Activated T-cell treated with anti-CD3 and anti-CD28 coated beads for 48 hours (primary cell): ENCODE measurements at regions not wholly inside any gene's neighbourhood (a gene's known extent, or its start where the extent isn't known, plus 50 kb on each side); places are given as distances from the start of the nearest gene placed in this dataset.

Experiments
- DNase-seq: peaks from one replicate; pipeline ENCODE4 v3.0.0-alpha.2; 2020; ENCODE audit warnings: low read depth

DNA sequence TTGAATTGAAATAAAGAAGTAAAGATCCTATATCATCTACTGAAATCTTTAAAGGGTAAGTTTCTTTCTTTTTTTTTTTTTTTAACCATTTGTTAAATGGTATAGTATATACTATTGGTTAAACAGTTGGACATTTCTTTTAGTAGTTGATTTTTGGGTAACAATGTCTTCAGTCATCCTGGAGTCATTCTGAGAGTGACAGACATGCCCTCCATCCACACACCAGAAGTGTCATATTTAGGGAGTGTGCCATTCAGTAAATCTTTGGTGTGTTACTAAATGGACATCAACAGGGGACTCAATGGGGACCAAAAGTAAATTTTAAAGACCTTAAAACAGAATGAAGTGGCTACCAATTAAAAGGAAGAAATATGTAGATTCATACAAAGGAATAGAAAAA, 50.8 kb upstream of the SLC39A10 start:
- no peak for DNase-seq

DNA sequence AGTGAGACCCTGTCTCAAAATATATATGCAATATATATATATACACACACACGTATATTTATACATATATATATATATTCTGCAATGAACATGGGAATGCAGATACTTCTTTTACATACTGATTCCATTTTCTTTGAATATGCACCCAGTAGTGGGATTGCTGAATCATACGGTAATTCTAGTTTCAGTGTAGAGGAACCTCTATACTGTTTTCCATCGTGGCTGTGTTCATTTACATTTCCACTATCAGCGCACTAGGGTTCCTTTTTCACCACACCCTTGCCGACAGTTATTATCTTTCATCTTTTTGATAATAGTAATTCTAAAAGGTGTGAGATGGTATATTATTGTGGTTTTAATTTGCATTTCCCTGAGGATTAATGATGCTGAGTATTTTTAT, 52.3 kb upstream of the SLC39A10 start:
- DNase-seq, result no peak

DNA sequence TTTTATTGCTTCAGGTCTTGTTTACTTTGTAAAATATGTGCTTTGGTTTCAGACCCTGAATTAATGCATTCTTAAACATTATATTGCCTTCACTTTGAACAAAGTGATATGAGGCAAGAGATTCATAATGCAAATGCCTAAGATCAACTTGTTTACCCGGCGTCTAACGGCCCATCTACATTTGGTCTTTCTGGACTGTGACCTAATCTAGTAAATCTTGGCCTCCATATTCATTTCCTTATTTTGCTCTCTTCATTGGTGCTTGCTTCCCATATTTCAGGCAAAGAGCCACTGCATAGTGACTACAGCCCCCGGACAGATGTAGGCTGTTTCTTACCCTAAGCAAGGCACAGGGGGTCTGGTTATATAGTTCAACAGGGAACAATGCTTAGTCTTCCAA, 53.0 kb upstream of the SLC39A10 start:
- no peak for DNase-seq

DNA sequence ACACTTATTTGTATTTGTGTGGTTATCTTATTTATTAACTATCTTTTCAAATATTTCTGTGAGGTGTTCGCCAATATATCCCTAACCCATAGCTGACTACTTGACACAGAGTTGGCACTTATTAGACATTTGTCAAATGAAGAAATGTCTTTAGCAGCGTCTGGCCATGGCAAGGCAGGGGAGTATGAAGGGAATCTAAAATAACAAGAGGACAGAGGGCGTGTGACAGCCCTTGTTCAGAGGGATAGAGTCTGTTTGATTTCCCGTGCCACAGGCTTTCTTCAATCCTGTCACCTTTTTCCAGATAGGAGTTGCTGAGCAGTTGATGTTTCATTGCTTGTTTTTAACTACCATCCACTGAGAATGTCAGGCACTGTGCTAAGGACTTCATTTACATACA, 53.6 kb upstream of the SLC39A10 start:
- DNase-seq, result no peak

DNA sequence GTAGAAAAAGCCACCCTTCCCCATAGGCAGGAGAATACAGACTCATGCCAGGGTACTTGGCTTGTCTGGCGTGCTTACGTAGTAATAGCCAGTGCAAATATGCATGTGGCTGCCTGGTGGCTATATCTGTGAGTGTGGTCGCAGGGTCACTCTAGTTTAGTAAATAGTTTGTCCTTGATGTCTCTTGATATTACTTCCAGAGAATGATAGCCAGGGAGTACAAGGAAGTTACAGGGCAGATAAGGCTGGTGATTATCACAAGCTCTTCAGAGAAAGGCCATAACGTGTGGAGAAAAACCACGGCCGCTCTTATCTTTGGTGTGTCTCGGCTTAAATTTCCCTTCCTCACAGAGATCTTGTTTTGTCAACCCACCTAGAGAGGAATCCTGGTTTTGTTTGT, 54.3 kb upstream of the SLC39A10 start:
- no peak for DNase-seq

DNA sequence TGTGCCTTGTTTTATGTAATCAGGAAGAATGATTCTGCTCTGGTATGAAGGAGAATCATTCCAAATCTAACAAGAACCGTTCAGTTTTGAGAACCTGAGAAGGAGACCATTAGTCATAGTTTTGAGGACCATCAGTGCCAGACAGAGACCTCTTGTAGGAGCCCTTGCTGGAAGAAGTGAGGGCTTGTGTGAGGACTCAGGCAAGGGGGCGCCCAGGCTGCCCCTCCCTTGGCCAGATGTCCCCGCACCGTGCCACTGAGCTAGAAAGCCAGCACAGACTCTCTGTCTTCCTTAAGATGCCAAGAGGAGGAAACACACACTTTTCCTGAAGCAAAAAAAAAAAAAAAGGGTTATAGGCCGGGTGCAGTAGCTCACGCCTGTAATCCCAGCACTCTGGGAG, 55.7 kb upstream of the SLC39A10 start:
- no peak for DNase-seq

DNA sequence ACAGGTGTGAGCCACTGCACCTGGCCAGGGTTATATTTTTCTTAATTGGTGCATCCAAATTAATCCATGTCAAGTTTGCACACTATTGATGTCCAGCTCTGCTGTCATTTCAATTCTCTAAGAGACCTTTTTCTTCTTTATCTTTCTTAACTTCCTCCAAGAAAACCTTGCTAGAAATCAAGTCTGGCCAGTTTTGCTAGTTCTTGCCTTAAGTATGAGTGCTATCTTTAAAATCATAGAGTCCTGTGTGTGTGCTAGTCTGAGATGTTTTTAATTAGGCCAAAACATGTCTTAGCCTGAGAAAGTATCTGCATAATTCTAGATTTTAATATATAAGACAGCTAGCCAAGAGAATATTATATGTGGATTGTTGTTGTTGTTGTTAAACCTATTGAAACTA, 56.2 kb upstream of the SLC39A10 start:
- no peak for DNase-seq

DNA sequence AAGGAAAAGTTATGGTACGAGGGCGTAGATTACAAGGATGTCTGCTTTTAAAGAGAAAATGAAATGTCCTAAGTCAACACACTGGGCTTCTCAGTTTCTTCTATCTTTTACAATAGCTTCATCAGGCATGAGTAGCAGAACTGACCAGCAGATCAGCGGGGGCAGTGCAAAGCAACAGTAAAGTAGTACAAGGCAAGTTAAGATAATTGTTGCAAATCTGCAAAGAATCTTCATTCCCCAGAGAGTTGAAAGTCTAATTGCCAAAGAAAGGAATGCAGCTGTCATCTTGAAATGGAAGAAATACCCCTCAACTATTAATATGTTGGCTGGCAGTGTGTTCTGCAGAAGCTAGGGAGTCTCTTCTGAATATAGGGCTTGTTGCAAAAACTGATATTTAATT, 60.2 kb upstream of the SLC39A10 start:
- no peak for DNase-seq

DNA sequence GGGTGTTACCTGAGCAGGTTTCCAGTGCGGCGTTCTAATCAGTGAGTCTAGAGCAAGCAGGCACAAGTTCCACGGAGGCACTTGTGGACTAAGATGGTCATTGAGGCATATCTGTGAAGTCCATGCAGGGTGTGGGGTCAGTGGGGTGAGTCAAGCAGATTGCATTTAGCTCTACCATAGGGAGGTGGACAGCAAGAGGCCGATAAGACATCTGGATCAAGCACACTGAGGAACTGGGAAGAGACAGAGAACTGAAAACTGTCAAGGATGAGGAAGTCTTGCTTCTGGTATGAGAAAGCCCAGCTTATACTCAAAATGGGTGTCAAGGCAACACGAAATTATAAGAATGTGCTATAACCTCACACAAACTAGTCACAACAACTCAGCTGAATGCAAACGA, 61.2 kb upstream of the SLC39A10 start:
- DNase-seq, result no peak

DNA sequence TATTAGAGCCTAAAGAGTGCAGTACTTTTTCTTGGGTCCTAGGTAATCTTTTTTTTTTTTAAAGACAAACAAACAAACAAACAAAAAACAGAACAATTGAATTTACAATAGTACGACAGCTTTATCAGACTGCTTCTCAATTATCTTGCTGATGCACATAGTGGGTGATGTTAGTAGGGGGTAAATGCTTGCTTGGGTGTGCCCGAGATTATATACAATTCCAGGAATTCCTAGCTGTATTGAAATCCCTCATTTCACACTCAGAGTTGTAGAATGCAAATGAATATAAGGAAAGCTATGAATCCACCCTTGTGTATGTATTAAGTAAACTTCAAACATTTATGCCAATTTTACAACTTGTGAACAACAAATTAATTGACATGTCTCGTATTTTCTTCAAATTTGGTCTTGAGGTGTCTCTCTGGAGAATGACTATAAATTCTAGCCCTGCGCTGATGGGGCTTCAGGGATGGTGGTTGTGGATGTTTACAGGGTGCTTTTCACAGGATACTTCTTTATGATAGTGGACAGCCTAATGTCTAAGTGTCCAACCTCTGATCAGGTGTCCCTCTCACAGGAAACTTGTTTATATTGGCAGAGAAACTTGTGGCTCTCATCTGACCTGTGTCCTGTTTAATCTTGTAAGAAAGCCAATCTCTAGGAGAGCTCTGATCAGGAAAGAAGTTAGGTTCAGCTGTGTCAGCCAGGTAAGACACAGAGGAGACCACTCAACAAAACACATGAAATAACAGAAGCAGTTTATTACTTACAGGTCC, 61.9 kb upstream of the SLC39A10 start:
- DNase-seq, result no peak

DNA sequence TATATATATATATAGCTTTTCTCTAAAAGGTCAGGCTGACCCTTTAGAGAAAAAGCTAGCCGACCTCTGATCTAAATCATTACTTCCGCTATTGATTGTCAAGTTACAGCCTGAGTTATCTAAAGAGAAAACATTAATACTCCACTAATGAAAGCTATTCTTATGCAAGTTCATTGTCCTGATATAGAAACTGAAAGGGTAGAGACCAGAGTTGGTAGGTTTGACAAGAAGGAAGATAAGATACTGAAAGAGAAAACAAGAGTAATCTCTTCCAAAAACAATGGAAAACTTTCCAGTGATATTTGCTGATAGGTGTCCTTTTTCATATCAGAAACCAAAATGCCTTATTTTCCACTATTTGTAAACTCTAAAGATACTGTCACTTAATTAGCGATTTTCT, 62.8 kb upstream of the SLC39A10 start:
- DNase-seq, result no peak

DNA sequence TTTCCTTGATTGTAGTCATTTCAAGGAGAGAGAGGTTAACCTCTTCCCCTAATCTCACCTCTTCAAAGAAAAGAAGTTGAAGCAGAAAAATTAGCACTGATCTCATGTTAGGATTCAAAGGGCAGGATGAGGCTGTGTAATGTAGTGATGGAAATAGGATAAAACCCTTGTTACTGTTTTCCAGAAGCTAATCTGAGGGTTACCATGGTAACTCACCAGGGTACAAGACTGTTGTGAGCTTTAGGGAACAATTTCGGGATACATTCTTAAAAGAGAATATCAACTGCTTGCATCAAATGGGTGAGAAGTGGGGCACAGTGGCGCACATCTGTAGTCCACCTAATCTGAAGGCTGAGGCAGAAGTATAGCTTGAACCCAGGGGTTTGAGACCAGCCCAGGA, 64.9 kb upstream of the SLC39A10 start:
- no peak for DNase-seq

DNA sequence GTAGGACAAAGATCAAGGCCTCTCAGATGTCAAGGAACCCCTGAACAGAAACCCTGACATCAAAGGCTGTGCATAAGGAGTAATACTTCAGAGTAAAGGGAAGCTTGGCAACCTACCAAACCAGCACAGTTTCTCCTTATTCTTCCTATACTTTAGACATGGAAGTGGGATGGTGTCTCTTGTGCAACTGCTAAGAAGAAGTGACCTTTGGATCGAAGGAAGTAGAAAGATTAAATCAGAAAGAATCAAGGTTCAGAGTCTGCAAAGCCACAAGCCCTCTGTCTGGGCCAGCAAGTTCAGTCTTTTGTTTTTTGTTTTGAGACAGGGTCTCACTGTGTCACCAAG, 66.2 kb upstream of the SLC39A10 start:
- no peak for DNase-seq

DNA sequence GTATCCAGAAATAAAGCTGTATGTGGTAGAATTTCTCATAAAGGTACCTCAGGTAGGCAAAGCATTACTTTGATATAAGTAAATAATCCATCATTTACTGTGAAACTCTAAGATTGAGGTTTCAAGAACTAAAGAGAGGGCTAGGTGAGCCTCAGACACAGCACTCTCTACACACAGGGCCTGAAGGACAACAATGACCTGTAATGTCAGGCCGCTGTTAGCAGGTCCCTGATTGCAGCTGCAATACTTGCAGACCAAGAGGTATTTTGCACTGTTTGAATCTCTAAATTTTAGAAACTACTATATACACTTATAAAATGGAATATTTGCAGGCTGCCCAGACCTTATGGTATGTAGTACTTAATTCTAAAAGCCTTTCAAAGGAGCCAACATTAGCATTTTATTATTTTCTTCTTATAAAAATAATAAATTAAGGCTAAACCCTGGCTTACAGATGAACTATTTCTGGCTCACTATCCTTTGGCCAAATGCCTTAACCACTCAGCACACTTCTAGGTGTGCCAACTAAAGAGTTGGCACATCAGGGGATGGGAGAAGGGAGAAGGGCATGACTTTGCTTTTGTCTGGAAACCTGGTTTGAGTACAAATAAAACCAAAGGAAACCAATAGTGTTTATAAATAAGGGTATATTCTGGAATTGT, 66.7 kb upstream of the SLC39A10 start:
- DNase-seq, result no peak

DNA sequence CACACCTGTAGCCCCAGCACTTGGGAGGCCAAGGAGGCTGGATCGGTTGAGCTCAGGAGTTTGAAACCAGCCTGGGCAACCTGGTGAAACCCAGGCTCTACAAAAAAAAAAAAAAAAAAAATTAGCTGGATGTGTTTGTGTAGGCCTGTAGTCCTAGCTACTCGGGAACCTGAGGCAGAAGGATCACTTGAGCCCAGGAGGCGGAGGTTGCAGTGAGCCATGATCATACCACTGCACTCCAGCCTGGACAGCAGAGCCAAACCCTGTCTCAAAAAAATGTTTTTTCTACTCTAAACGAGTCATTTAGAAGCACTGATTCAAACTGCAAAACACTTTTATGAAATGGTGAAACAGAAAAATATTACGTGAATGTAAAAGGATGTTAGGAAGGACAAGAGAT, 69.1 kb upstream of the SLC39A10 start:
- DNase-seq, result no peak

DNA sequence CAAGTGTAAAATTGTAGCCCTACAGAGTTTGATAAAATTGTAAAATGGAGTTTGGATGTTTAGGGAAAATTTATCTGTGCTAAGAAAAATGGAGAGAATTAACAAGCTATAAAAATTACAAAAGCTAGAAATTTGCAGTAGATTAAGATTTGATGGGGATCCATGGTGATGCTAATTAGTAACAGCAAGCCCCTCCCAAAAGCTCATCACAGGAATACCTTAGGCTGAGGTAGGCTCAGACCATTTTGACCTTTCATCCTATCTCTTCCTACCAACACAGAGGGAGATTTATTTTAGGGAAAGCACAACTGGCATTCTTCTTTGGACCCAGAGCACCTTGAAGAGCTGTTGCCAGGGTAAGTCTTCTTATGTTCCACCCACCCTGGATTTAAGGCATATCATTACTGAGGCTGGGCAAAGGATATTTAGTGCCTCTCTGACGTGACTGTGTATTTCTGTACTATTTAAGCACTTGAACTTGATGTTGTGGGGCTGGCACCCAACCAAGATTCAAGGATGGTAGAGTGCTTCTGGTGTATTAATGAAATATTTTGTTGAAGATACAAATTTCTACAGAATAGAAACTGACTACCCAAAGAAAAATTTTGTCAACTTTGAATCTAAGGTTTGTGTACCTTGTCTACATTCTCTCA, 70.8 kb upstream of the SLC39A10 start:
- no peak for DNase-seq

DNA sequence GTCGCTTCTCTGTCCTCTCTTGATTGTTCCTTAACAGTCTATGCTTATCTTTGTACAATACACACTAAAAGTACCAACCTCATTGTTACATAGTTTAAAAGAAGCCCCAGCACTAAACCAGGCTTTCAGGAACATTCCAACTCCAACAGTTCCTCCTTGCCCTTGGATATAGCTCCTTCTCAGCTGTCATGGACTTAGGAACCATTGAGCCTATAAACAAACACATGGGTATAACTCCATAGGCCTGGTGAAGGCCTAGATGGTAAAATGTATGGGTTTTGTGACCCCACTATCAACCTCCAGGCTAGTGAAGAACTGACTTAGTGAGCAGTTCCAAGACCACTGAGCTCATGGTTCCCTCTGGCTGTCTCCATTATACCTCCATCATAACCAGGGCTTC, 74.8 kb upstream of the SLC39A10 start:
- DNase-seq, result no peak

DNA sequence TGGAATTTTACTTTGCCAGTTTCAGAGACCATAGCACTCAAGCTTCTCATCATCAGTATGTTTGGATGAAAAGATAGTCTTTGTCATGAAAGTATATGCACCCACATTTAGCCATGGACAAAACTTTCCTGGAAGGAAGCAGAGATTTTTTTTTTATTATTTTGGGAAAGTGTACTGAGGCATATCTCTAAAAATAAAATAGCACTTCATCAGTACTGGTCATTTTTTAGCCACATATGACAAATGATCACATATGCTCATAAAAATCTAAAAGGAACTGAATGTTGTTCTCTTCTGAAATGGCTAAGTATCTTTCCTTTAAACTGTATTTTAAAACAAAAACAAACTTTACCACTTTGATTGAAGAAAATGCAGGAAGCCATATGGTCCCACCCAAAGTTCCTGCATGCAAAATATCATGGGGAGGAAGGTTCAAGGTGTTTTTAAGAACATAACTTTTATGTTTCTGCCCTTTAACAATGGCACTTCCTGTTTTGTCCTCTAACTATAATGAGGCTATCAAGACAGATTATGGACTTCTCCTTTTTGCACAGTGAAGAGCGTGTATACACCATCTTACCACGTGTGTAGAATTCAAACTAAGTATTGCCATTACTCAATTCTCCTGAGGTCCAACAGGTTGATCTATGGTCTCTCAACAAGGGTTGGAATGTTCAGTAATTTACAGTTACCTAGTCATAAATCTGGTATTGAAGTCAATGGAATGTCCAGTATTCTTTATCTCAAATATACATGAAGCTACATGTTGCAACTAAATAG, 77.1 kb upstream of the SLC39A10 start:
- DNase-seq, result no peak

DNA sequence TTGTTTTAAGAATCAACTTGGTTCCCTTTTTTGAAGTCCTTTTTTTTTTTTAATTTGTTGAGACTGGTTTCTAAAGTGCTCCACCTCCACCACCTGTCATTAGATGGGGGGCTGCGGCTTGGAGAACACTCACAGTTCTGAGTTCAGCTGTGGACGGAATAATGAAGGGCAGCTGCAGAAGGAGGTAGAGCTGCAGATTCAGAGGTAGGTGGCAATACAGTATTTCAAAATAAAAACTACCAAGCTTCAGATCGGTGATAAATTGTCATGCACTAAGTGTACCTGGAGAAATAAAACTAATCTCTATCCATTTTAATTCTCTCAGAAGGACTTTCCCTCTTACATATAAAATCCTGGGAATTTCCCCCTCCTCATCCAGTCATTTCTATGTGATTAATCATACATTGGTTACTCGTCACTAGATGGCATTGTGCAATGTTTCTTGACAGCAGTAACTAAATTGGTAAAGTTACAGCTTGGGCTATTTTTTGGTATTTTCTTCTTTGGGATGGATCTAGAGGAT, 81.1 kb upstream of the SLC39A10 start:
- no peak for DNase-seq

DNA sequence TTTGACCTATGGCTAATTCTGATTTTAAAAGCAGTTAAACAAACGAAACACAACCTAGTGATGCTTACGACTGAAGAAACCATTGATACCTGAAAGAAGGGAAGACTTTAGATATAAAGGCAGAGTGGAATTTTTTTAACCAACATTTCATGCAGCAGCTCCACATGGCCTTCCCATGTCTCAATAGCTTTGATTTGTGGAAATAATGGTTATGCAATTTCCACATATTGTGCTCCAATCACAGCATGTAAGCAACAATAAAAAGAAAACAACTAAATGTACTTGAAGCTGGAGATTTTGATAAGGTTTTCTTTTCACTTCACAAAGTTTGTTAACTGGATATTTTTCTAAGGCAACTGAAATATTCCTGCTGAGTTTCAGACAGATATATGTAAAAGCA, 82.0 kb upstream of the SLC39A10 start:
- DNase-seq, result no peak

DNA sequence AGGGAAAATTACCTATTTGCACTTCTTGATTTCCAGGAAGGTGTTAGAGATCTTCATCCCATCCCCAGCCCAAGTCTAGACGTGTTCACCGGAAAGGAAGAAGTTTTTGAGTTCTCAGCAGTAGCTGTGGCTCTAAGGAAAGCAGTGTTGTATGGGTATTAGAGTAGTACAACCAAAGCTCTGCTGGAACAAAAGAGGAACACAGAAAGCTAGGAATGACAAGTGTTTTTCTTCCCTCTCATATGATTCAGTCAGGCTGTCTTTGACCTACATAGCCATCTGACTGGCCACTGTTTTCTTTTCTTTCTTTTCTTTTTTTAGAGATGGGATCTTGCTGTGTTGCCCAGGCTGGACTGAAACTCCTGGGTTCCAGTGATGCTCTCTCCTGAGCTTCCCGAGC, 82.7 kb upstream of the SLC39A10 start:
- no peak for DNase-seq

DNA sequence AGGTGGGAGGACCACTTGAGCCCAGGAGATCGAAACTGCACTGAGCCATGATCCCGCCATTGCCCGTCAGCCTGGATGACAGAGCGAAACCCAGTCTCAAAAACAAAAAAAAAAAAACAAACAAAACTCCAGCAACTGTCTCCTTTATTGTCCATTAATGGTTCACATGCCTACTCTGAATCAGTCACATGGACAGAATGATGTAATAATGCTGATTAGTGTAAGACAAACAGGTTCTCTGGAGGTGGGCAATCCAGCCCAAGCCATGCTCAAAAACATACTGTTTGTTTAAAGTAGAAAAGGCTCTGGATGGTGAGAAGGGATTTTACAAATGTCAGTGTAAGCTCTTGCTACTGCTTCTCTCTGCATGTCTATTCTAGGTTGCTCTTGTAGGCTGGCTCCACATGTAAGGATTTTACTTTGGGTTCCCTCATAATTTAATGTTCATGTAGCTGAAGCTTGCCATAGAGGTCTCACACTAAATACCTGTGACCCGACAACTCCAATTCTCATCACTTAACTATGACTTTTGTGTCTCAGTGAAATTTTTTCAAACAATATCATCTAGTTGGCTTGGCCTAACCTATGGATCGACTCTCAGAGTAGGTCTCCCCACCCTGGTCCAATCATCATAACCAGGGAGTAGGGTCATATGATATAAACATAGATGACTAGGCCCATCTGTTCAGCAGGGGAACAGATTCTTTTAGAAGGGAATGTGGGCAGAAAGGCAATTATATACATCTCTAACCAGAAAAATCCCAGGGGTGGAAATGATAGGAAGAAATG, 83.9 kb upstream of the SLC39A10 start:
- no peak for DNase-seq
